GM21723 (cell line): ENCODE measurements at regions not wholly inside any gene's neighbourhood (a gene's known extent, or its start where the extent isn't known, plus 50 kb on each side); places are given as distances from the start of the nearest gene placed in this dataset.

Experiments used
- ATAC-seq: cut with Tn5 transposase; IDR thresholded peaks from one replicate; pipeline ENCODE4 v1.9.1; 2021; ENCODE audit warnings: mild to moderate bottlenecking, moderate library complexity; ENCODE audit not compliant: unreplicated experiment

- ATAC-seq, result no peak
Observed at GRCh38 chr10:29141761-29142160, 147.1 kb upstream of the LYZL1 start.

- no peak for ATAC-seq
Observed at GRCh38 chr10:29142516-29143314, 146.2 kb upstream of the LYZL1 start.

GRCh38 chr10:29144126-29144525 is 144.7 kb upstream of the LYZL1 start:
- no peak for ATAC-seq

GRCh38 chr10:29146311-29147100 is 142.4 kb upstream of the LYZL1 start:
- ATAC-seq, result no peak

GRCh38 chr10:29150010-29150409 is 138.9 kb upstream of the LYZL1 start:
- no peak for ATAC-seq

- no peak for ATAC-seq
Observed at GRCh38 chr10:29151005-29151404, 137.9 kb upstream of the LYZL1 start.

GRCh38 chr10:29157321-29157720 is 131.5 kb upstream of the LYZL1 start:
- no peak for ATAC-seq

- no peak for ATAC-seq
Observed at GRCh38 chr10:29158066-29158465, 130.8 kb upstream of the LYZL1 start.

- no peak for ATAC-seq
Observed at GRCh38 chr10:29160150-29160617, 128.7 kb upstream of the LYZL1 start.

- ATAC-seq, result no peak
Observed at GRCh38 chr10:29163746-29164145, 125.1 kb upstream of the LYZL1 start.

GRCh38 chr10:29166713-29167112 is 122.2 kb upstream of the LYZL1 start:
- ATAC-seq, result no peak

GRCh38 chr10:29169021-29169420 is 119.8 kb upstream of the LYZL1 start:
- ATAC-seq, result no peak

GRCh38 chr10:29171717-29172116 is 117.2 kb upstream of the LYZL1 start:
- no peak for ATAC-seq

- ATAC-seq, result no peak
Observed at GRCh38 chr10:29174389-29174788, 114.5 kb upstream of the LYZL1 start.

- ATAC-seq, result no peak
Observed at GRCh38 chr10:29176845-29177832, 111.7 kb upstream of the LYZL1 start.

- ATAC-seq, result no peak
Observed at GRCh38 chr10:29181936-29182335, 106.9 kb upstream of the LYZL1 start.

- ATAC-seq, result no peak
Observed at GRCh38 chr10:29183301-29183945, 105.4 kb upstream of the LYZL1 start.

GRCh38 chr10:29184205-29185000 is 104.5 kb upstream of the LYZL1 start:
- no peak for ATAC-seq

- no peak for ATAC-seq
Observed at GRCh38 chr10:29185050-29185449, 103.8 kb upstream of the LYZL1 start.

GRCh38 chr10:29186221-29186620 is 102.6 kb upstream of the LYZL1 start:
- ATAC-seq, result no peak
